ENCODE measurements at regions not wholly inside any gene's neighbourhood (a gene's known extent, or its start where the extent isn't known, plus 50 kb on each side); places are given as distances from the start of the nearest gene placed in this dataset.

DNA sequence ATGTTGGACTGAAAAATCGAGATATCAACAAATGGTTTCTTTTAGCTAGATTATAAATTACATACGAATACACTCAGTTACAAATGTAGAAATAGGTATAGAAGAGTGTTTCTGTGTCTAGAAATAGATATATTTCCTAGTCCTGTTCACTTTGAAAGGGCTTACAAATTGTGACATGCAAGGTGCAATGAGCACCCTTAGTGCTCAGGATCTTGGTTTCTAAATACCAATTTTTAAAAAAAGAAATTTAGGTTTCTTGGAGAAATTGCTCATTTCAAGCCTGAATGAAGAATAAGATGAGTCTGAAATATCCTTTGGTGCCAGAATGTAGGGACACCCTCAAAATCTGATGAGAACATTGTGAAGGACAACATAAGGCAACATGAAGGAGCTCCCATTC lies 306.0 kb downstream of the CRPPA start:
- TF ChIP-seq, protein P1, sequence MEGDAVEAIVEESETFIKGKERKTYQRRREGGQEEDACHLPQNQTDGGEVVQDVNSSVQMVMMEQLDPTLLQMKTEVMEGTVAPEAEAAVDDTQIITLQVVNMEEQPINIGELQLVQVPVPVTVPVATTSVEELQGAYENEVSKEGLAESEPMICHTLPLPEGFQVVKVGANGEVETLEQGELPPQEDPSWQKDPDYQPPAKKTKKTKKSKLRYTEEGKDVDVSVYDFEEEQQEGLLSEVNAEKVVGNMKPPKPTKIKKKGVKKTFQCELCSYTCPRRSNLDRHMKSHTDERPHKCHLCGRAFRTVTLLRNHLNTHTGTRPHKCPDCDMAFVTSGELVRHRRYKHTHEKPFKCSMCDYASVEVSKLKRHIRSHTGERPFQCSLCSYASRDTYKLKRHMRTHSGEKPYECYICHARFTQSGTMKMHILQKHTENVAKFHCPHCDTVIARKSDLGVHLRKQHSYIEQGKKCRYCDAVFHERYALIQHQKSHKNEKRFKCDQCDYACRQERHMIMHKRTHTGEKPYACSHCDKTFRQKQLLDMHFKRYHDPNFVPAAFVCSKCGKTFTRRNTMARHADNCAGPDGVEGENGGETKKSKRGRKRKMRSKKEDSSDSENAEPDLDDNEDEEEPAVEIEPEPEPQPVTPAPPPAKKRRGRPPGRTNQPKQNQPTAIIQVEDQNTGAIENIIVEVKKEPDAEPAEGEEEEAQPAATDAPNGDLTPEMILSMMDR (conservative IDR thresholded peaks at IDR 0.05; ENCODE audit: low read depth, low read length) = no peak
- TF ChIP-seq MAFK (IDR thresholded peaks at IDR 0.05; ENCODE audit: low read depth, low read length) (no peak), POLR2A (IDR thresholded peaks at IDR 0.05; ENCODE audit: low read depth, low read length) (no peak), BHLHE40 (IDR thresholded peaks at IDR 0.05; ENCODE audit: low read depth, low read length) (no peak), RFX5 (IDR thresholded peaks at IDR 0.05; ENCODE audit: low read depth, low read length) (no peak)
